ENCODE measurements at regions not wholly inside any gene's neighbourhood (a gene's known extent, or its start where the extent isn't known, plus 50 kb on each side); places are given as distances from the start of the nearest gene placed in this dataset.

GRCh38 chr9:27808864-27809263, 235.6 kb upstream of the C9orf72 start:
- TF ChIP-seq CTCF (IDR thresholded peaks at IDR 0.05) (no peak), POLR2A (IDR thresholded peaks at IDR 0.05) (no peak)

All from prostate gland (tissue), 2 donors.